GM23248 (cell line): ENCODE measurements at regions not wholly inside any gene's neighbourhood (a gene's known extent, or its start where the extent isn't known, plus 50 kb on each side); places are given as distances from the start of the nearest gene placed in this dataset.

Experiments used
- DNase-seq: peaks from one replicate; pipeline ENCODE4 v3.0.0-alpha.2; 2015
- H2AFZ ChIP-seq: fragments of 200-600 bp; sonication (generic); 2 replicates; pipeline ENCODE4 v1.6.1; 2016; ENCODE audit warnings: antibody characterized with exemption
- H3F3A ChIP-seq: fragments of 200-600 bp; sonication (generic); 2 replicates; pipeline ENCODE4 v1.6.1; 2016; ENCODE audit warnings: mild to moderate bottlenecking, antibody characterized with exemption, mixed run types; ENCODE audit not compliant: insufficient read depth
- H3K27ac ChIP-seq: fragments of 200-600 bp; sonication (generic); 2 replicates; pipeline ENCODE4 v1.5.1; 2016; ENCODE audit warnings: mild to moderate bottlenecking
- H3K27me3 ChIP-seq: fragments of 200-600 bp; sonication (generic); replicated peaks from 2 replicates; pipeline ENCODE4 v1.6.1; 2016; ENCODE audit warnings: mild to moderate bottlenecking; ENCODE audit not compliant: insufficient read depth
- H3K36me3 ChIP-seq: fragments of 200-600 bp; sonication (generic); 2 replicates; pipeline ENCODE4 v1.6.1; 2016; ENCODE audit warnings: low read depth, mild to moderate bottlenecking
- H3K4me1 ChIP-seq: fragments of 200-600 bp; sonication (generic); 2 replicates; pipeline ENCODE4 v1.6.1; 2016; ENCODE audit warnings: mild to moderate bottlenecking; ENCODE audit not compliant: insufficient read depth
- H3K4me2 ChIP-seq: fragments of 200-600 bp; sonication (generic); one replicate; pipeline ENCODE4 v1.6.1; 2016; ENCODE audit warnings: mild to moderate bottlenecking; ENCODE audit not compliant: unreplicated experiment
- H3K4me3 ChIP-seq: fragments of 200-600 bp; sonication (generic); 2 replicates; pipeline ENCODE4 v1.5.1; 2016; ENCODE audit warnings: mild to moderate bottlenecking
- H3K79me2 ChIP-seq: fragments of 200-600 bp; sonication (generic); 2 replicates; pipeline ENCODE4 v1.6.1; 2016; ENCODE audit warnings: mild to moderate bottlenecking; ENCODE audit not compliant: insufficient read depth
- H3K9ac ChIP-seq: fragments of 200-600 bp; sonication (generic); 2 replicates; pipeline ENCODE4 v1.6.1; 2016; ENCODE audit warnings: mild to moderate bottlenecking
- H3K9me2 ChIP-seq: fragments of 200-600 bp; sonication (generic); 2 replicates; pipeline ENCODE4 v1.6.1; 2016; ENCODE audit warnings: mixed run types, mild to moderate bottlenecking, moderate library complexity; ENCODE audit not compliant: insufficient read depth
- H3K9me3 ChIP-seq: fragments of 200-600 bp; sonication (generic); one replicate; pipeline ENCODE4 v1.6.1; 2017; ENCODE audit warnings: low read depth
- H4K20me1 ChIP-seq: fragments of 200-600 bp; sonication (generic); 2 replicates; pipeline ENCODE4 v1.6.0; 2016; ENCODE audit not compliant: insufficient read depth
- EZH2 ChIP-seq: fragments of 200-600 bp; sonication (generic); IDR thresholded peaks from 2 replicates; pipeline ENCODE4 v1.6.1; 2018; ENCODE audit warnings: antibody characterized with exemption, mild to moderate bottlenecking; ENCODE audit not compliant: insufficient read depth, poor library complexity, severe bottlenecking
- EZH2phosphoT487 ChIP-seq: fragments of 200-600 bp; sonication (generic); IDR thresholded peaks from 2 replicates; pipeline ENCODE4 v1.6.1; 2018; ENCODE audit warnings: antibody characterized with exemption, moderate library complexity, mild to moderate bottlenecking, low read depth; ENCODE audit not compliant: insufficient read depth
- WGBS, 2 experiments: methylation state at CpG; one replicate each; pipeline ENCODE4 v1.1.6; 2015 to 2017; ENCODE audit warnings: low lambda C conversion rate in 2 of 2, low coverage in 1 of 2; ENCODE audit errors: missing lambda C conversion rate in 2 of 2; 5-methylcytosine and 5-hydroxymethylcytosine counted together
- in situ Hi-C: fragments of 300-500 bp; cut with MboI; formaldehyde crosslinking; loops from 2 replicates; pipeline ENCODE4 v1.15.0; 2020

DNA sequence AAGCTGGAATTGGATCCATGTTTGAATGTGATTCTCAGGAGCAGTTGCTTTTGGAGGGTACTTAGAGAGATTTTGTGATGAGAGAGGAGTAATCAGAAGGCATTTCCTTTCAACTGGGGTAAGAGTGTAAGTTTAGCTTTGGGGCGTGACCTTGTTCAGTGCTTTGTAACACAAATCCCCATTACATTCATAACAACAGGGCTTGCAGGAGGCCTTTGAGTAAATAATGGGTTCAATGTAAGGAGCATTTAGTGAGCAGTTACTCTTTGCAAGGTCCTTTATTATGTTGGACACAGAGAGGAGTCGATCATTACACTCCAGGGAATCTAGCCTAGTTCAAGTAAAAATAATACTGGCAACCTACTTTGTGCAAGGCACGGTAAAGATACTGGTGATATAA, 74.0 kb upstream of the AFF2 start:
- Histone ChIP-seq H3K9me3 (no peaks in the 10 kb centered on the region), H3K9ac (no peak overlapping the region), H3K4me3 (no peak overlapping the region), H3K4me2 (no peak overlapping the region), H2AFZ (no peak overlapping the region), H3F3A (no peaks in the 10 kb centered on the region), H3K27me3 (no peaks in the 10 kb centered on the region), H3K79me2 (no peaks in the 10 kb centered on the region), H3K4me1 (no peaks in the 10 kb centered on the region), H3K9me2 (no peaks in the 10 kb centered on the region), H3K36me3 (no peaks in the 10 kb centered on the region), H3K27ac (no peak overlapping the region), H4K20me1 (no peaks in the 10 kb centered on the region)
- in situ Hi-C loops = no loop called here
- WGBS, 2 experiments = 43 to 45% methylated on average over 3 of the region's 3 CpGs
- DNase-seq = no peak
- TF ChIP-seq EZH2 (no peak), EZH2phosphoT487 (no peak)

DNA sequence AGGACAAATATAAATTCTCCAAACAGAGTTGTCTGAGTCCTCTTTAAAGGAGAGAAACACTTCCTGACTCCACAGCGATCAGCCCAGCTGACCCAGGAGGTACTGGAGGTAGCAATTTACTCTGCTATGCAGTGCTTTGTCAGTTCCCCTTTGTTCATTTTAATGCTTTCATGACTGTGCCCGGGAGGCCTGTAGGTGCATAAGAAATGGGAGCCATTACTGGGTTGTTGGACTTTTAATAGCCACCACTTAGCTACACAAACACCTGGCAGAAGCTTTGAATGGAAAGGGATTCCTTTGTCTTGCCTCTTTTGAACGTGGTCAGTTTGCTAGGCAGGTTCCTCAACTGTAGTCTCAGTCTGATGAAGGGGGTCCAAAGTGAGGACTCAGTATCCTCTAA, 59.0 kb upstream of the AFF2 start:
- H3K36me3 ChIP-seq = no peaks in the 10 kb centered on the region
- no peak overlapping the region for H3K4me3 ChIP-seq
- H3K79me2 ChIP-seq = no peaks in the 10 kb centered on the region
- no peak overlapping the region for H2AFZ ChIP-seq
- H3K27me3 ChIP-seq = no peaks in the 10 kb centered on the region
- TF ChIP-seq EZH2 (no peak), EZH2phosphoT487 (no peak)
- no peak for DNase-seq
- in situ Hi-C loops = no loop called here
- no peaks in the 10 kb centered on the region for H3K4me1 ChIP-seq
- no peak overlapping the region for H3K9ac ChIP-seq
- no peaks in the 10 kb centered on the region for H4K20me1 ChIP-seq
- WGBS, 2 experiments = 47 to 57% methylated on average over 3 of the region's 3 CpGs
- H3K27ac ChIP-seq = no peak overlapping the region
- no peaks in the 10 kb centered on the region for H3K9me2 ChIP-seq
- H3K4me2 ChIP-seq = no peak overlapping the region
- no peaks in the 10 kb centered on the region for H3F3A ChIP-seq
- H3K9me3 ChIP-seq = no peaks in the 10 kb centered on the region

DNA sequence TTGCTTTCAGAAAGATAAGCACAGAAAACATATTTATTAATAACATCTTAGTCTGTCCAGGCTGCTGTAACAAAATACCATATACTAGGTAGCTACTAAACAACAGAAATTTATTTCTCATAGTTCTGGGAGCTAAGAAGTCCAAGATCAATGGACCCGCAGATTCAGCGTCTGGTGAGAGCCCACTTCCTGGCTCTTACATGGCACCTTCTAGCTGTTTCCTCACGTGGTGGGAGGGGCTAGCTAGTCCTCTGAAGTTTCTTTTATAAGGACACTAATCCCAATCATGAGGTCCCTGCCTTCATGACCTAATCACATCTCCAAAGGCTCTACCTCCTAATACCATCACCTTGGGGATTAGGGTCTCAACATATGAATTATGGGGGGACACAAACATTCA, 57.2 kb upstream of the AFF2 start:
- Histone ChIP-seq H4K20me1 (no peaks in the 10 kb centered on the region), H3K4me1 (no peaks in the 10 kb centered on the region), H3K79me2 (no peaks in the 10 kb centered on the region), H2AFZ (no peak overlapping the region), H3K4me3 (no peak overlapping the region), H3K36me3 (no peaks in the 10 kb centered on the region), H3K4me2 (no peak overlapping the region), H3K27ac (no peak overlapping the region), H3K9me3 (no peaks in the 10 kb centered on the region), H3K27me3 (no peaks in the 10 kb centered on the region), H3K9ac (no peak overlapping the region), H3K9me2 (no peaks in the 10 kb centered on the region), H3F3A (no peaks in the 10 kb centered on the region)
- DNase-seq = no peak
- no peak for TF ChIP-seq EZH2
- TF ChIP-seq EZH2phosphoT487 = no peak
- 71 to 72% methylated on average over 3 of the region's 3 CpGs for WGBS, 2 experiments
- in situ Hi-C loops = no loop called here

DNA sequence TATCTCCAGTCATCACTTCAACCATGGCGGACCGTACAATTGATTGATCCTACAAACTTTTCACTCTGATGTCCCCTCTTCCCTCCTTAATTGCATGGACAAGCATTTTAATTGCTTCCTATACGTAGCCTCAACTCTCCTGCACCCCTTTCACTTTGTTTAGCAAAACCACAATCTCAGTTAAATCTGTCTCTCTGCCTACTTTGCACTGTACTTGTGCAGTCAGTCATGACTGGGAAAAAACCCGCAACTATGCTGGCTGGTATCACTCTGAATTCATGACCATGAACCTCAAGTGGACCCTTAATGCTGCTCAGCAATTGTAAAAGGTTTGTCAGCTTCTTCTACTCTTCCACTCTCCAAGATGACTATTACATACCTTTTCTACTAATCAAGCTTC, 51.7 kb upstream of the AFF2 start:
- TF ChIP-seq EZH2 (no peak), EZH2phosphoT487 (no peak)
- no peaks in the 10 kb centered on the region for H3K27me3 ChIP-seq
- H3K4me3 ChIP-seq = no peak overlapping the region
- no peaks in the 10 kb centered on the region for H3K9me3 ChIP-seq
- no peaks in the 10 kb centered on the region for H3K36me3 ChIP-seq
- H3K4me2 ChIP-seq = no peak overlapping the region
- H3K79me2 ChIP-seq = no peaks in the 10 kb centered on the region
- in situ Hi-C loops = no loop called here
- no peak for DNase-seq
- no peak overlapping the region for H2AFZ ChIP-seq
- 61 to 70% methylated on average over 4 of the region's 4 CpGs for WGBS, 2 experiments
- H3F3A ChIP-seq = no peaks in the 10 kb centered on the region
- H3K9ac ChIP-seq = no peak overlapping the region
- no peaks in the 10 kb centered on the region for H4K20me1 ChIP-seq
- no peak overlapping the region for H3K27ac ChIP-seq
- H3K9me2 ChIP-seq = no peaks in the 10 kb centered on the region
- H3K4me1 ChIP-seq = no peaks in the 10 kb centered on the region
